ENCODE measurements at regions not wholly inside any gene's neighbourhood (a gene's known extent, or its start where the extent isn't known, plus 50 kb on each side); places are given as distances from the start of the nearest gene placed in this dataset.

- TF ChIP-seq CTCF (IDR thresholded peaks at IDR 0.05) (no peak), POLR2AphosphoS5 (IDR thresholded peaks at IDR 0.05; ENCODE audit: low read depth, low read length) (no peak), SIN3A (IDR thresholded peaks at IDR 0.05; ENCODE audit: borderline replicate concordance, insufficient read depth, low read depth, low read length) (no peak)
These were observed 374.9 kb upstream of the TECRL start for GRCh38 chr4:64784125-64784524.

All from Panc1 (cell line).